ENCODE measurements at regions not wholly inside any gene's neighbourhood (a gene's known extent, or its start where the extent isn't known, plus 50 kb on each side); places are given as distances from the start of the nearest gene placed in this dataset.
"Not testable (repeated sequence)": the region's sequence is repeated elsewhere in the genome, so short reads cannot be mapped to it uniquely, and the experiment has no call there.

DNA sequence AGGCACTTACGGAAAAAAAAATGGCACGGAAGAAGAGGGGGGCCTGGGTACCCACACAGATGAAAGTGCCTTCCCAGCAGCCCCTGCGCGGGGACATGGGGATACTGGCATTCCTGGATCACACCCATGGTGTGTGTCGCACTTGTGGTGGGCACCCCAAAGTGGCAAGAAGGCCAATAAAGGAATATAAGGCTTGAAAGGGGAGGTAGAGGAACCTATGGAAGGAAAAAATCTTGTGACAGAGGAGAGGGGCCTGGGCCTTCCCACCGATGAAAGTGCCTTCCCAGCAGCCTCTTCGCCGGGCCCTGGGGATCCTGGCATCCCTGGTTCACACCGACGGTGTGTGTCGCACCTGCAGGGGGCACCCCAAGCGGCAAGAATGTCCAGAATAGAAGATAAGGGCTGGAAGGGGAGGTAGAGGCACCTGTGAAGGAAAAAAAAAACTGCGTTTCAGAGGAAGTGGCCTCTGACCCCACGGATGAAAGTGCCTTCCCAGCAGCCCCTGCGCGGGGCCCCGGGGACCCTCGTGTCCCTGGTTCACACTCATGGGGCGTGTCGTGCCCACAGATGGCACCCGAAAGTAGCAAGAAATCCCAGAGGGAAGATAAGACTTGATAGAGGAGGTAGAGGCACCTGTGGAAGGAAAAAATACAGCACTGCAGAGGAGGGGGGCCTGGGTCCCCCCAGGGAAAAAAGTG, 284.0 kb downstream of the ALG10 start:
- H3K27me3 ChIP-seq (ENCODE audit: insufficient read depth, poor library complexity, severe bottlenecking): no peaks in the 10 kb centered on the region
- no peaks in the 10 kb centered on the region for H3K4me1 ChIP-seq (ENCODE audit: insufficient read depth, poor library complexity, severe bottlenecking)
- no peak overlapping the region for H3K27ac ChIP-seq (ENCODE audit: poor library complexity, severe bottlenecking)
- ATAC-seq (ENCODE audit: low read depth) (no peak), DNase-seq (ENCODE audit: low spot score) (no peak)
- H3K9me3 ChIP-seq (ENCODE audit: severe bottlenecking): no peaks in the 10 kb centered on the region
- TF ChIP-seq, protein P1, sequence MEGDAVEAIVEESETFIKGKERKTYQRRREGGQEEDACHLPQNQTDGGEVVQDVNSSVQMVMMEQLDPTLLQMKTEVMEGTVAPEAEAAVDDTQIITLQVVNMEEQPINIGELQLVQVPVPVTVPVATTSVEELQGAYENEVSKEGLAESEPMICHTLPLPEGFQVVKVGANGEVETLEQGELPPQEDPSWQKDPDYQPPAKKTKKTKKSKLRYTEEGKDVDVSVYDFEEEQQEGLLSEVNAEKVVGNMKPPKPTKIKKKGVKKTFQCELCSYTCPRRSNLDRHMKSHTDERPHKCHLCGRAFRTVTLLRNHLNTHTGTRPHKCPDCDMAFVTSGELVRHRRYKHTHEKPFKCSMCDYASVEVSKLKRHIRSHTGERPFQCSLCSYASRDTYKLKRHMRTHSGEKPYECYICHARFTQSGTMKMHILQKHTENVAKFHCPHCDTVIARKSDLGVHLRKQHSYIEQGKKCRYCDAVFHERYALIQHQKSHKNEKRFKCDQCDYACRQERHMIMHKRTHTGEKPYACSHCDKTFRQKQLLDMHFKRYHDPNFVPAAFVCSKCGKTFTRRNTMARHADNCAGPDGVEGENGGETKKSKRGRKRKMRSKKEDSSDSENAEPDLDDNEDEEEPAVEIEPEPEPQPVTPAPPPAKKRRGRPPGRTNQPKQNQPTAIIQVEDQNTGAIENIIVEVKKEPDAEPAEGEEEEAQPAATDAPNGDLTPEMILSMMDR (IDR thresholded peaks at IDR 0.05; ENCODE audit: poor library complexity, severe bottlenecking): no peak
- no peak overlapping the region for H3K4me3 ChIP-seq (ENCODE audit: severe bottlenecking)
- no peaks in the 10 kb centered on the region for H3K36me3 ChIP-seq (ENCODE audit: low read depth)

DNA sequence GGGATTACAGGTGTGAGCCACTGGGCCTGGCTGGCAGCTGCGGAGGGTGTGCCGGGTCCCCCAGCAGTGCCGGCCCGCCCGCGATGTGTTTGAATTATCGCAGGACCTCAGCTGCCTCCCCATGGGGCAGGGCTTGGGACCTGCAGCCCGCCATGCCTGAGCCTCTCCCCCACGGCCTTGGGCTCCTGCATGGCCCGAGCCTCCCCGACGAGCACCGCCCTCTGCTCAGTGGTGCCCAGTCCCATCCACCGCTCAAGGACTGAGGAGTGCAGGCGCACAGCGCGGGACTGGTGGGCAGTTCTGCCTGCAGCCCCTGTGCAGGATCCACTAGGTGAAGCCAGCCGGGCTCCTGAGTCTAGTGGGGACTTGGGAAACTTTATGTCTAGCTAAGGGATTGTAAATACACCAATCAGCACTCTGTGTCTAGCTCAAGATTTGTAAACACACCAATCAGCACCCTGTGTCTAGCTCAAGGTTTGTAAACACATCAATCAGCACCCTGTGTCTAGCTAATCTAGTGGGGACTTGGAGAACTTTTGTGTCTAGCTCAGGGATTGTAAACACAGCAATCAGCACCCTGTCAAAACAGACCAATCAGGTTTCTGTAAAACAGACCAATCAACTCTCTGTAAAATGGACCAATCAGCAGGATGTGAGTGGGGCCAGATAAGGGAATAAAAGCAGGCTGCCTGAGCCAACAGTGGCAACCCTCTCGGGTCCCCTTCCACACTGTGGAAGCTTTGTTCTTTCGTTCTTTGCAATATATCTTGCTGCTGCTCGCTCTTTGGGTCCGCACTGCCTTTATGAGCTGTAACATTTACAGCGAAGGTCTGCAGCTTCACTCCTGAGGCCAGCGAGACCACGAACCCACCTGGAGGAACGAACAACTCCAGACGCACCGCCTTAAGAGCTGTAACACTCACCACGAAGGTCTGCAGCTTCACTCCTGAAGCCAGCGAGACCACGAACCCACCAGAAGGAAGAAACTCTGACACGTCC, 287.8 kb downstream of the ALG10 start:
- H3K27ac ChIP-seq (ENCODE audit: poor library complexity, severe bottlenecking); ATAC-seq (ENCODE audit: low read depth); H3K36me3 ChIP-seq (ENCODE audit: low read depth); H3K27me3 ChIP-seq (ENCODE audit: insufficient read depth, poor library complexity, severe bottlenecking); H3K4me3 ChIP-seq (ENCODE audit: severe bottlenecking); DNase-seq (ENCODE audit: low spot score); H3K4me1 ChIP-seq (ENCODE audit: insufficient read depth, poor library complexity, severe bottlenecking); H3K9me3 ChIP-seq (ENCODE audit: severe bottlenecking): not testable (repeated sequence)

DNA sequence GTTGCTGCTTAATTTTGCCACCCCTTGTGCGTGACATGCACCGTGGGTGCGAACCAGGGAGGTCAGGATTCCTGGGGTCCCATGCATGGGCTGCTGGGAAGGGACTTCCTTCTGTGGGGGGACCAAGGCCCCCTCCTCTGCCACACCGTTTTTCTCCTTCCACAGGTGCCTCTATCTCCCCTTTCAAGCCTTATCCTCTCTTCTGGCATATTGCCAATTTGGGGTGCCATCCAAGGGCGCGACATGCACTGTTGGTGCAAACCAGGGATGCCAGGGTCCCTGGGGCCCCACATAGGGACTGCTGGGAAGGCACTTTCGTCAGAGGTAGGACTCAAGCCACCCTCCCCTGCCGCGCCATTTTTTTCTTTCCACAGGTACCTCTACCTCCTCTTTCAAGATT, 289.0 kb downstream of the ALG10 start:
- ATAC-seq (ENCODE audit: low read depth): no peak
- no peaks in the 10 kb centered on the region for H3K9me3 ChIP-seq (ENCODE audit: severe bottlenecking)
- TF ChIP-seq, protein P1 (IDR thresholded peaks at IDR 0.05; ENCODE audit: poor library complexity, severe bottlenecking): no peak
- H3K27ac ChIP-seq (ENCODE audit: poor library complexity, severe bottlenecking): no peak overlapping the region
- no peaks in the 10 kb centered on the region for H3K4me1 ChIP-seq (ENCODE audit: insufficient read depth, poor library complexity, severe bottlenecking)
- H3K27me3 ChIP-seq (ENCODE audit: insufficient read depth, poor library complexity, severe bottlenecking): no peaks in the 10 kb centered on the region
- no peaks in the 10 kb centered on the region for H3K36me3 ChIP-seq (ENCODE audit: low read depth)
- no peak overlapping the region for H3K4me3 ChIP-seq (ENCODE audit: severe bottlenecking)
- DNase-seq (ENCODE audit: low spot score): no peak

DNA sequence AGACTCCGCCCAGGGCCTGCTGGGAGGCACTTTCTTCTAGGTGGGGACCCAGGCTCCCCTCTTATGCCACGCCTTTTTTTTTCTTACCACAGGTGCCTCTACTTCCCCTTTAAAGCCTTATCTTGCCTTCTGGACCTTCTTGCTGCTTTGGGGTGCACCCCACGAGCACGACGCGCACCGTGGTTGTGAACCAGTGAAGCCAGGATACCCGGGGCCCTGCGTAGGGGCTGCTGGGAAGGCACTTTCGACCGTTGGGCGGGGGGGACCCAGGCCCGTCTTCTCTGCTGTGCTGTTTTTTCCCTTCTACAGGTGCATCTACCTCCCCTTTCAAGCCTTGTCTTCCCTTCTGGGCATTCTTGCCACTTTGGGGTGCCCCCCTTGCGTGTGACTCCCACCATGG, 305.4 kb downstream of the ALG10 start:
- ATAC-seq (ENCODE audit: low read depth): no peak
- TF ChIP-seq, protein P1 (IDR thresholded peaks at IDR 0.05; ENCODE audit: poor library complexity, severe bottlenecking): no peak
- no peaks in the 10 kb centered on the region for H3K9me3 ChIP-seq (ENCODE audit: severe bottlenecking)
- no peaks in the 10 kb centered on the region for H3K4me1 ChIP-seq (ENCODE audit: insufficient read depth, poor library complexity, severe bottlenecking)
- no peaks in the 10 kb centered on the region for H3K27me3 ChIP-seq (ENCODE audit: insufficient read depth, poor library complexity, severe bottlenecking)
- H3K27ac ChIP-seq (ENCODE audit: poor library complexity, severe bottlenecking): no peak overlapping the region
- no peaks in the 10 kb centered on the region for H3K36me3 ChIP-seq (ENCODE audit: low read depth)
- no peak overlapping the region for H3K4me3 ChIP-seq (ENCODE audit: severe bottlenecking)
- no peak for DNase-seq (ENCODE audit: low spot score)

DNA sequence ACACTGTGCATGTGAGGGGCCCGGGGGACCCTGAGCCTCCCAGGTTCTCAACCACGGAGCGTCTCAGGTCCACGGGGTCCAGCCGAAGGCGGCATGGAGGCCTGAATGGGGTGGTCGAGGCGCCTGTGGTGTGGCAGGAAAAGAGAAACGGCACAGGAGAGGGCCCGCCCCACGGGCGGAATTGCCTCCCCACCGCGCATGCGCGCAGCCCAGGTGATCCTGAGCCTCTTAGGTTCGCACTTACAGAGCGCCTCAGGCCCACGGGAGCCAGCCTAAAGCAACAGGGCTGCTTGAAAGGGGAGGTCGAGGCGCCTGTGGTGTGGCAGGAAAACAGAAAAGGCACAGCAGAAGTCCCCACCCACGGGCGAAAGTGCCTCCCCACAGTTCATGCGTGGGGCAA, 311.0 kb downstream of the ALG10 start:
- Histone ChIP-seq H3K4me1 (ENCODE audit: insufficient read depth, poor library complexity, severe bottlenecking) (no peaks in the 10 kb centered on the region), H3K27ac (ENCODE audit: poor library complexity, severe bottlenecking) (no peak overlapping the region), H3K36me3 (ENCODE audit: low read depth) (no peaks in the 10 kb centered on the region), H3K9me3 (ENCODE audit: severe bottlenecking) (no peaks in the 10 kb centered on the region), H3K4me3 (ENCODE audit: severe bottlenecking) (no peak overlapping the region), H3K27me3 (ENCODE audit: insufficient read depth, poor library complexity, severe bottlenecking) (no peaks in the 10 kb centered on the region)
- ATAC-seq (ENCODE audit: low read depth) (no peak), DNase-seq (ENCODE audit: low spot score) (no peak)
- TF ChIP-seq, protein P1 (IDR thresholded peaks at IDR 0.05; ENCODE audit: poor library complexity, severe bottlenecking): no peak

All from RWPE2 (cell line).